Hematopoietic multipotent progenitor cell treated with erythropoietin and hydrocortisone succinate and interleukin-3 and kit ligand, for 6 days (in vitro differentiated cells): ENCODE measurements at regions not wholly inside any gene's neighbourhood (a gene's known extent, or its start where the extent isn't known, plus 50 kb on each side); places are given as distances from the start of the nearest gene placed in this dataset.
"Not testable (repeated sequence)": the region's sequence is repeated elsewhere in the genome, so short reads cannot be mapped to it uniquely, and the experiment has no call there.

Experiments used
- DNase-seq: peaks from one replicate; pipeline ENCODE4 v3.0.0-alpha.2; 2015

- DNase-seq = no peak
Observed at GRCh38 chr3:73186741-73187140, 125.3 kb downstream of the EBLN2 start.

DNA sequence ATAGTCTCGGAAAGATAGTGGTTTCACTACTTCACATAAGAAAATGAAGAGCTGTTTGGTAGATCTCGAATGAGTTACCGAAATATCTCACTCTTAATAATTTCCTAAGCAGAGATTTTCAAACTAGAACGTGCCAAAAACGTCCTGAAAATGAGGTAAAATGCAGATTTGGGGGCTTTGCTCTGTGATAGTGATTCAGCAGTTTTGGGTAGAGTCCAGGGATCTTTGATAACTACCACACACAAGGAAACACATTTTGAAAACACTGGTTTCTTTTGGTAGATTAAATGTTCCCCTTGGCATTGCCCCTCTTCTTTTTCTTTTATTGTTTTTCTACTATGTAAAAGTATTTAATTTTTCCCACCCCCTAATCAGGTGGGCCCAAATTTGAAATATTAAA is 125.9 kb downstream of the EBLN2 start:
- peak; percentile 4 for DNase-seq

DNA sequence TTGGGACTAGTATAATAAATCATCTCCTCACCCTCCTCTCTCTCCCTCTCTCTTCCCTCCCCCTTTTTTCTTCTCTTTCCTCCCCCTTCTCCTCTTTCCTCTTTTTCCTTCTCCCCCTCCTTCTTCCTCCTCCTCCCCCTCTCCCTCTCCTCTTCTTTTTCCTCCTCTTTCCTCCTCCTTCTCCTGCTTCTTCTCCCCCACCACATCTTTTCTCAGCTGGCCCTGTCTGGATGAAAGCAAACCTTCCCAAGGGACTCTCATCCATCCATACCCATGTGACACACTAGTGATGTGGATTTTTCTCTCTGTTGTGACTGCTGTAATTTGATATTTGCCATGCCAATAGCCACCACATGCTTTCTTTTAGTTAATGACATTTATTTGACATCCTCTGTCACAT is 127.2 kb downstream of the EBLN2 start:
- no peak for DNase-seq

- DNase-seq = peak; percentile 12
Observed at GRCh38 chr3:73192036-73192738, 130.7 kb downstream of the EBLN2 start.

GRCh38 chr3:73193943-73194342 is 132.5 kb downstream of the EBLN2 start:
- not testable (repeated sequence) for DNase-seq

DNA sequence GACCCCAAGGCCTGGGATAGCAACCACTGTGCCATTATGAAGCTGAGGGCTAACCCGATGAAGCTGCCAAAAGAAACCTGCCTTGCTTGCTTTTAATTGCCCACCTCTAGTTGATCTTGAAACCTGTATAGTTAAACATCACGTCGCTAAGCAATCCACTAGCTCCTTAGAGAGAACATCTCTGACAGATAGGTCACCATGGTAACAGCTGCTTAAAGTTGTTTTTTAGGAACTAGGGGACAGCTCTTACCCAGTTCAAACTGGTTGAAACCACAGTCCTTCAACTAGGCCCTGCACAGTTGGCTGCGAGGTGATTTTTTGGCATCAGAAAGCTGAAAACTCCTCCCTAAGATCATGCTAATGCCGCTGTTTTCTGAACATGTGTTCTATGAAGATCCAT is 135.7 kb downstream of the EBLN2 start:
- no peak for DNase-seq

GRCh38 chr3:73203101-73203500 is 141.6 kb downstream of the EBLN2 start:
- DNase-seq = no peak

DNA sequence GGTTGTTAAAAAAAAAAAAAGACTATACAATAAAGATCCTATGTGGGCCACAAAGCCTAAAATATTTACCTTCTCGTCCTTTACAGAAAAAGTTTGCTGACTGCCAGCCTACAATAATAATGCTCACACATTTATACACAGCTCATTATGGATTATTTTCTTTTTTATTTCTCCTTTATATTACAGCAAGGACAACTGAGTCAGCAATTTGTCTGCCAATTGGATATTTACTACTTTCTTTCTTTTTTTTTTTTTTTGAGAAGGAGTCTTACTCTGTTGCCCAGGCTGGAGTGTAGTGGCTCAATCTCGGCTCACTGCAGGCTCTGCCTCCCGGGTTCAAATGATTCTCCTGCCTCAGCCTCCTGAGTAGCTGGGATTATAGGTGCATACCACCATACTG is 142.2 kb downstream of the EBLN2 start:
- no peak for DNase-seq

GRCh38 chr3:73204841-73205240 is 143.4 kb downstream of the EBLN2 start:
- no peak for DNase-seq

GRCh38 chr3:73206030-73206429 is 144.6 kb downstream of the EBLN2 start:
- no peak for DNase-seq

GRCh38 chr3:73207946-73208440 is 146.5 kb downstream of the EBLN2 start:
- DNase-seq = no peak

GRCh38 chr3:73210759-73211158 is 149.3 kb downstream of the EBLN2 start:
- no peak for DNase-seq

GRCh38 chr3:73212683-73213082 is 151.2 kb downstream of the EBLN2 start:
- DNase-seq = no peak

GRCh38 chr3:73213896-73214295 is 152.4 kb downstream of the EBLN2 start:
- DNase-seq = no peak

DNA sequence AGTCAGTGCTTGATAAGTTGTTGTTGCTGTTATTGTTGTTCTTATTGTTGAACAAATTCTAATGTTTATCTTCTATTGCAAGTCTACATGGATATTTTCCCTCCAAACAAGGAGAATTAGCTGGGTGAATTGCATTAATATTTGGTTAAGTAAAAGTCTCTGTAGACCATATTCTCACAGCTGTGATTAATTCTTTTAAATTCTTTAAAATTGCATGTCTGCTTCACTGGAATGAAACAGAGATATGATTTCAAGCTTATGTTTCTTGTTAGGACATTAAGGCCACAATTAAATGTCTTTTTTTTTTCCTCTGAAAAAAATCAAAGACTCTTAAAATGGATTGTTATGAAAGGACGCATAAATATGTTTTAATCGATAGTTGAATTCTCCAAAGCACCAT is 153.4 kb downstream of the EBLN2 start:
- DNase-seq = no peak

- DNase-seq = no peak
Observed at GRCh38 chr3:73215281-73215680, 153.8 kb downstream of the EBLN2 start.

- DNase-seq = no peak
Observed at GRCh38 chr3:73215901-73216300, 154.4 kb downstream of the EBLN2 start.

DNA sequence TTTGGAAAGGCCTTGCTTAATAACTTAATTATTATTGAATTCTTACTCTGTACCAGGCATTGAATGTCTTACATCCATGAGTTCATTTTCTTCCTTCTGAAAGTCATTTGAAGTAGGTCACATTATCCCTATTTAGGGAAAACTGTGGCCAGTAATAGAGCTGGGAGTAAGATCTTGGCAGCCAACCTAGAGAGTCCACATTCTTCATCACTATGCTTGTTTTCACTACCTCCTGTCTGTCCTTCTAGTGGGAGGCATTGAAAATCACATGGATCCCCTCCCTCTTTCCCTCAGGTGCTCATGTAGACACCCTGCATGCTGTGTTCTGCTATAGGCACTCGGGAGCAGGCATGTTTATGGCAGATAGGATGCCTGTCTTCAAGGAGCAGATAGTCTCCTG is 154.9 kb downstream of the EBLN2 start:
- DNase-seq = no peak

GRCh38 chr3:73222126-73222525 is 160.7 kb downstream of the EBLN2 start:
- DNase-seq = no peak

DNA sequence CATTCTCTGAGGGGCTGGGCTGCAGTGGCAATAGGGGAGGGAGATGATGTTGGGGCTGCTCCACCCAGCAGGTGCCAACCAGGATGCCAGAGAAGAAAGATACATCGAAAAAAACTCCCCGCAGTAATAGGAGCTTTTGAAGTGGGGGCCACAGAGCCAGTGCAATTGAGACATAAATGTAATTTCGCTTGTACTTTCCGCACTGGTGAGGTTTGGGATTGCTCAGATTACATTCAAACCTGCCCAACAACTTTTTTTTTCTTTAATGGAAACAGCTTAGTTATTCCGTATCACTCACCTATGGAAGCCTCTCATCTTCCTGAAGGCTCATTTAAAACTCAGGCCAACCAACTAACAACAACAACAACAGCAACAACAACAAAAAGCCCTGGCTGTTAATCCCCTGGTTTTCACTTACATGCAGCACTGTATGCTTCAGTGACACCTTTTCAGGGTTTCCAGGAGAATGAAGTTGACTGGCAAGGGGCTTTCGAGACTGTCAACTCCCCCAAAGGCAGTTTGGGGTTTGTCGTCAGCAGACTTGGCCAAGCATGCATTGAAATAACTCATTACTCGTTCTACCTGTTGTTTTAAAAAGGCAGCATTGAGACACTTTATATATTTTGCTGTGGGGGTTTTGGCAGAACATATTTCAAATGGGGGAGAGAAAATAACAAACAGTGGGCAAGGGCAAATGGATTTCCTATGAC is 163.8 kb downstream of the EBLN2 start:
- no peak for DNase-seq

GRCh38 chr3:73225991-73226390 is 164.5 kb downstream of the EBLN2 start:
- no peak for DNase-seq

DNA sequence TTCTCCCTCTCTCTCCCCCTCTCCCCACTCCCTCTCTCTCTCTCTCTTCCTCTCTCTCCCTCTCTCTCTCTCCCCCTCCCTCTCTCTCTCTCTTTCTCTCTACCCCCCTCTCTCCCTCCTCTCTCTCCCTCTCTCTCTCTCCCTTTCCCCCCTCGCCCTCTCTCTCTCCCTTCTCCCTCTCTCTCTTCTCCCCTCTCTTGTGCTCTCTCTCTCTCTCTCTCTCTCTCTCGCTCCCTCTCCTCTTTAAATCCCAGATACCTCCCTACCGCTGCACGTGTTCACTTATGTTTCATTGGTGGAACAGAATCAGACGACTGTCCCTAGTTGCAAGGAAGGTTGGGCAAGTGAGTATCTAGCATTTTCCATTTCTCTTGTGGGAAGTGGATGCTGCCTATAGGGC is 166.5 kb downstream of the EBLN2 start:
- DNase-seq = no peak

GRCh38 chr3:73228437-73228836 is 167.0 kb downstream of the EBLN2 start:
- no peak for DNase-seq

GRCh38 chr3:73228959-73229358 is 167.5 kb downstream of the EBLN2 start:
- DNase-seq = no peak
